ENCODE measurements at regions not wholly inside any gene's neighbourhood (a gene's known extent, or its start where the extent isn't known, plus 50 kb on each side); places are given as distances from the start of the nearest gene placed in this dataset.
"Not testable (repeated sequence)": the region's sequence is repeated elsewhere in the genome, so short reads cannot be mapped to it uniquely, and the experiment has no call there.

DNA sequence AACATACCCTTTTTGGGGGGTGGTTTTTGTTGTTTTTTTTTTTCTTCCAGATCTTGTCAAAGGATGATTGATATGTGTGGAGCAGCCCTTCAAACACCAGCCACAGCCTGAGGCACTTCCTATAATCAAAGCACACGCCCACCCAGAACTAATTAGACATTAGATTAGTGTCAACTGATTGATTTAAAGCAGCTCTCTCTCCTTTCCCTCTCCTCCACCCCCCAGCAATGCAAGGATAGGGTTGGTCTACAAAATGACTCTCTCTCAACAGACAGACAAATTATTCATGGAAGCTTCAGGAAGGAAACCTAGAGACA, 250.3 kb upstream of the SOX9 start:
- no peak overlapping the region for H3K27ac ChIP-seq (ENCODE audit: low read length)
- in situ Hi-C loops (cut with HindIII; ENCODE audit: low pct_unique_long_range_greater_than_20kb, low sequenced_read_pairs), result no loop called here
- H3K4me1 ChIP-seq (ENCODE audit: control insufficient read depth, insufficient read depth, low read length), result no peaks in the 10 kb centered on the region
- DNase-seq (ENCODE audit: low read depth, low spot score) (no peak), ATAC-seq (no peak)
- ChIA-PET CTCF (no interaction called here), POLR2A (no interaction called here)
- no peaks in the 10 kb centered on the region; the same call in 1 of the 2 replicates for H3K27me3 ChIP-seq (ENCODE audit: control insufficient read depth, insufficient read depth, low read length)
- TF ChIP-seq, protein P1, sequence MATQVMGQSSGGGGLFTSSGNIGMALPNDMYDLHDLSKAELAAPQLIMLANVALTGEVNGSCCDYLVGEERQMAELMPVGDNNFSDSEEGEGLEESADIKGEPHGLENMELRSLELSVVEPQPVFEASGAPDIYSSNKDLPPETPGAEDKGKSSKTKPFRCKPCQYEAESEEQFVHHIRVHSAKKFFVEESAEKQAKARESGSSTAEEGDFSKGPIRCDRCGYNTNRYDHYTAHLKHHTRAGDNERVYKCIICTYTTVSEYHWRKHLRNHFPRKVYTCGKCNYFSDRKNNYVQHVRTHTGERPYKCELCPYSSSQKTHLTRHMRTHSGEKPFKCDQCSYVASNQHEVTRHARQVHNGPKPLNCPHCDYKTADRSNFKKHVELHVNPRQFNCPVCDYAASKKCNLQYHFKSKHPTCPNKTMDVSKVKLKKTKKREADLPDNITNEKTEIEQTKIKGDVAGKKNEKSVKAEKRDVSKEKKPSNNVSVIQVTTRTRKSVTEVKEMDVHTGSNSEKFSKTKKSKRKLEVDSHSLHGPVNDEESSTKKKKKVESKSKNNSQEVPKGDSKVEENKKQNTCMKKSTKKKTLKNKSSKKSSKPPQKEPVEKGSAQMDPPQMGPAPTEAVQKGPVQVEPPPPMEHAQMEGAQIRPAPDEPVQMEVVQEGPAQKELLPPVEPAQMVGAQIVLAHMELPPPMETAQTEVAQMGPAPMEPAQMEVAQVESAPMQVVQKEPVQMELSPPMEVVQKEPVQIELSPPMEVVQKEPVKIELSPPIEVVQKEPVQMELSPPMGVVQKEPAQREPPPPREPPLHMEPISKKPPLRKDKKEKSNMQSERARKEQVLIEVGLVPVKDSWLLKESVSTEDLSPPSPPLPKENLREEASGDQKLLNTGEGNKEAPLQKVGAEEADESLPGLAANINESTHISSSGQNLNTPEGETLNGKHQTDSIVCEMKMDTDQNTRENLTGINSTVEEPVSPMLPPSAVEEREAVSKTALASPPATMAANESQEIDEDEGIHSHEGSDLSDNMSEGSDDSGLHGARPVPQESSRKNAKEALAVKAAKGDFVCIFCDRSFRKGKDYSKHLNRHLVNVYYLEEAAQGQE (IDR thresholded peaks at IDR 0.05; ENCODE audit: insufficient read depth in 1 of 2, low read depth in 2 of 2, low read length in 1 of 2), result no peak
- TF ChIP-seq TCF7L2 (IDR thresholded peaks at IDR 0.05; ENCODE audit: low read depth, low read length) (no peak), SIN3A (IDR thresholded peaks at IDR 0.05; ENCODE audit: borderline replicate concordance, insufficient read depth, low read depth, low read length) (no peak), POLR2AphosphoS5 (IDR thresholded peaks at IDR 0.05; ENCODE audit: low read depth, low read length) (no peak)
- TF ChIP-seq, protein P2, sequence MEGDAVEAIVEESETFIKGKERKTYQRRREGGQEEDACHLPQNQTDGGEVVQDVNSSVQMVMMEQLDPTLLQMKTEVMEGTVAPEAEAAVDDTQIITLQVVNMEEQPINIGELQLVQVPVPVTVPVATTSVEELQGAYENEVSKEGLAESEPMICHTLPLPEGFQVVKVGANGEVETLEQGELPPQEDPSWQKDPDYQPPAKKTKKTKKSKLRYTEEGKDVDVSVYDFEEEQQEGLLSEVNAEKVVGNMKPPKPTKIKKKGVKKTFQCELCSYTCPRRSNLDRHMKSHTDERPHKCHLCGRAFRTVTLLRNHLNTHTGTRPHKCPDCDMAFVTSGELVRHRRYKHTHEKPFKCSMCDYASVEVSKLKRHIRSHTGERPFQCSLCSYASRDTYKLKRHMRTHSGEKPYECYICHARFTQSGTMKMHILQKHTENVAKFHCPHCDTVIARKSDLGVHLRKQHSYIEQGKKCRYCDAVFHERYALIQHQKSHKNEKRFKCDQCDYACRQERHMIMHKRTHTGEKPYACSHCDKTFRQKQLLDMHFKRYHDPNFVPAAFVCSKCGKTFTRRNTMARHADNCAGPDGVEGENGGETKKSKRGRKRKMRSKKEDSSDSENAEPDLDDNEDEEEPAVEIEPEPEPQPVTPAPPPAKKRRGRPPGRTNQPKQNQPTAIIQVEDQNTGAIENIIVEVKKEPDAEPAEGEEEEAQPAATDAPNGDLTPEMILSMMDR (IDR thresholded peaks at IDR 0.05), result no peak
- intact Hi-C loops (cut with micrococcal nuclease; ENCODE audit: unreplicated experiment), result no loop called here
- H3K9me3 ChIP-seq (ENCODE audit: control insufficient read depth, insufficient read depth, low read depth, low read length), result no peaks in the 10 kb centered on the region
- BruUV-seq (replicated peaks), result no TSS peak
- H3K36me3 ChIP-seq (ENCODE audit: control insufficient read depth, insufficient read depth, low read length), result no peaks in the 10 kb centered on the region
- H3K4me3 ChIP-seq (ENCODE audit: low read depth in 2 of 2, low read length in 2 of 2), result no peak overlapping the region

DNA sequence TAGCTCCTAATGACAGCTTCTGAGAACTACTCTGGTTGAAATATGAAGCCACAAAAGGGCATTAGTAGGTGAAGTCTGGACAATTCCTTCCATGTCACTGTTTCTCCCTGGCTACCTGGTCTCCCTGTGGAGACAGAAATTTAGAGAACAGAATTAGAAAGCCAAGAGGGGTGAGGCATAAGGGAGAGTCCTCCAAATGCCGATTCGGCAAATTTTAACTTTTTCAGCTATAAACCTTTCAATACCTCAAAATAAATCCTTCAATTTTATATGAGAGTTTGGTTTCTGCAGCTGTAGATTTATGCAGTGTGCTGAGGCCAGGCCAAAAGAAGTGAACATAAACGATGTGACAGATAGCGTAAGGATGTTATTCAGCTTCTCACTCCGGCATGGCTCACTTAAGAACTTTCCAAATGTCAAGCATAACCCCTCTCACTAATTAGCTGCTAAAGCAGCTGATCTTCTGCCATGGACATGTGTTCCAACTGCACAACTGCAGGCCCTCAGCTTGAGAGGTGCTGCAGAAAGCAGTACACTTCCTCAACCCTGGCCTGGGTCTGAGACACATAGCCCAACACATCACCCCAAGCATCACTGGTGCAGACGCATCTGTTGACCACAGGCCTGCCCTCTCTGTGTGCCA, 247.9 kb upstream of the SOX9 start:
- intact Hi-C loops (cut with micrococcal nuclease; ENCODE audit: unreplicated experiment) (no loop called here), in situ Hi-C loops (cut with HindIII; ENCODE audit: low pct_unique_long_range_greater_than_20kb, low sequenced_read_pairs) (no loop called here)
- Histone ChIP-seq H3K27ac (ENCODE audit: low read length) (no peak overlapping the region), H3K4me1 (ENCODE audit: control insufficient read depth, insufficient read depth, low read length) (no peaks in the 10 kb centered on the region), H3K36me3 (ENCODE audit: control insufficient read depth, insufficient read depth, low read length) (no peaks in the 10 kb centered on the region), H3K27me3 (ENCODE audit: control insufficient read depth, insufficient read depth, low read length) (no peaks in the 10 kb centered on the region; the same call in 1 of the 2 replicates), H3K4me3 (ENCODE audit: low read depth in 2 of 2, low read length in 2 of 2) (no peak overlapping the region), H3K9me3 (ENCODE audit: control insufficient read depth, insufficient read depth, low read depth, low read length) (no peaks in the 10 kb centered on the region)
- BruUV-seq (replicated peaks), result no TSS peak
- ATAC-seq (no peak), DNase-seq (ENCODE audit: low read depth, low spot score) (no peak)
- ChIA-PET CTCF (interaction anchor here (0.5 kb wide), 1 partner anchor 667 kb away, joined by 3 read pairs; no protein-coding TSS in a partner anchor), POLR2A (no interaction called here)
- TF ChIP-seq POLR2AphosphoS5 (IDR thresholded peaks at IDR 0.05; ENCODE audit: low read depth, low read length) (no peak), SIN3A (IDR thresholded peaks at IDR 0.05; ENCODE audit: borderline replicate concordance, insufficient read depth, low read depth, low read length) (no peak), TCF7L2 (IDR thresholded peaks at IDR 0.05; ENCODE audit: low read depth, low read length) (no peak)
- TF ChIP-seq, protein P2 (IDR thresholded peaks at IDR 0.05), result no peak
- TF ChIP-seq, protein P1 (IDR thresholded peaks at IDR 0.05; ENCODE audit: insufficient read depth in 1 of 2, low read depth in 2 of 2, low read length in 1 of 2), result no peak

DNA sequence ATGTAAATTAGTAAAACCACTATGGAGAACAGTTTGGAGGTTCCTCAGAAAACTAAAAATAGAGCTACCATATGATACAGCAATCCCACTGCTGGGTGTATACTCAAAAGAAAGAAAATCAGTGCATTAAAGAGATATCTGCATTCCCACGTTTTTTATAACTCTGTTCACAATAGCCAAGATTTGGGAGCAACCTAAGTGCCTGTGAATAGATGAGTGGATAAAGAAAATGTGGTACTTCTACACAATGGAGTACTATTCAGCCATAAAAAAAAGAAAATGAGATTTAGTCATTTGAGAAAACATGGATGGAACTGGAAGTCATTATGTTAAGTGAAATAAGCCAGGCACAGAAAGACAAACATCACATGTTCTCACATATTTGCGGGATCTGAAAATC, 246.0 kb upstream of the SOX9 start:
- POLR2A ChIA-PET; ATAC-seq; H3K4me3 ChIP-seq (ENCODE audit: low read depth in 2 of 2, low read length in 2 of 2); H3K4me1 ChIP-seq (ENCODE audit: control insufficient read depth, insufficient read depth, low read length); H3K27me3 ChIP-seq (ENCODE audit: control insufficient read depth, insufficient read depth, low read length); intact Hi-C loops (cut with micrococcal nuclease; ENCODE audit: unreplicated experiment); in situ Hi-C loops (cut with HindIII; ENCODE audit: low pct_unique_long_range_greater_than_20kb, low sequenced_read_pairs); H3K9me3 ChIP-seq (ENCODE audit: control insufficient read depth, insufficient read depth, low read depth, low read length); H3K36me3 ChIP-seq (ENCODE audit: control insufficient read depth, insufficient read depth, low read length); CTCF ChIA-PET; DNase-seq (ENCODE audit: low read depth, low spot score); H3K27ac ChIP-seq (ENCODE audit: low read length); BruUV-seq (replicated peaks): not testable (repeated sequence)

Measured in Panc1 (cell line).